BE2C (cell line): ENCODE measurements at regions not wholly inside any gene's neighbourhood (a gene's known extent, or its start where the extent isn't known, plus 50 kb on each side); places are given as distances from the start of the nearest gene placed in this dataset.
"Not testable (repeated sequence)": the region's sequence is repeated elsewhere in the genome, so short reads cannot be mapped to it uniquely, and the experiment has no call there.

Experiments used
- DNase-seq: peaks from one replicate; pipeline ENCODE4 v3.0.0-alpha.2; 2020
- H3K27me3 ChIP-seq: fragments of 250-450 bp; sonication (Bioruptor Pico); 2 replicates; pipeline ENCODE4 v1.5.1; 2020; ENCODE audit warnings: mild to moderate bottlenecking
- H3K36me3 ChIP-seq: fragments of 250-450 bp; sonication (Bioruptor Pico); 2 replicates; pipeline ENCODE4 v1.5.1; 2020; ENCODE audit warnings: mild to moderate bottlenecking
- H3K4me1 ChIP-seq: fragments of 250-450 bp; sonication (Bioruptor Pico); 2 replicates; pipeline ENCODE4 v1.5.1; 2020
- H3K4me3 ChIP-seq: 2 replicates; pipeline ENCODE4 v1.5.1; 2011; ENCODE audit warnings: low read depth, low read length
- H3K9me3 ChIP-seq: fragments of 250-450 bp; sonication (Bioruptor Pico); 2 replicates; pipeline ENCODE4 v1.5.1; 2020
- CTCF ChIP-seq: IDR thresholded peaks from 2 replicates; pipeline ENCODE4 v1.5.1; 2012; ENCODE audit warnings: mild to moderate bottlenecking, low read depth, low read length

GRCh38 chr6:67916399-67916798 lies 718.7 kb upstream of the ADGRB3 start:
- DNase-seq = no peak
- Histone ChIP-seq H3K27me3 (no peaks in the 10 kb centered on the region), H3K4me1 (no peaks in the 10 kb centered on the region), H3K9me3 (peaks cover 2% of the 10 kb centered on the region), H3K36me3 (no peaks in the 10 kb centered on the region), H3K4me3 (no peak overlapping the region)
- no peak for TF ChIP-seq CTCF

- no peaks in the 10 kb centered on the region for H3K27me3 ChIP-seq
- H3K9me3 ChIP-seq = peaks cover 2% of the 10 kb centered on the region
- H3K4me1 ChIP-seq = no peaks in the 10 kb centered on the region
- TF ChIP-seq CTCF = no peak
- H3K36me3 ChIP-seq = no peaks in the 10 kb centered on the region
- DNase-seq = no peak
- no peak overlapping the region for H3K4me3 ChIP-seq
Observed at GRCh38 chr6:67914419-67914818, 720.7 kb upstream of the ADGRB3 start.

GRCh38 chr6:67909354-67909753 lies 725.7 kb upstream of the ADGRB3 start:
- no peak overlapping the region for H3K4me3 ChIP-seq
- no peaks in the 10 kb centered on the region for H3K4me1 ChIP-seq
- no peaks in the 10 kb centered on the region for H3K36me3 ChIP-seq
- no peaks in the 10 kb centered on the region for H3K9me3 ChIP-seq
- no peak for DNase-seq
- no peaks in the 10 kb centered on the region for H3K27me3 ChIP-seq
- no peak for TF ChIP-seq CTCF

GRCh38 chr6:67908379-67908778 lies 726.7 kb upstream of the ADGRB3 start:
- no peaks in the 10 kb centered on the region for H3K27me3 ChIP-seq
- H3K36me3 ChIP-seq = no peaks in the 10 kb centered on the region
- no peak overlapping the region for H3K4me3 ChIP-seq
- no peak for DNase-seq
- no peak for TF ChIP-seq CTCF
- no peaks in the 10 kb centered on the region for H3K9me3 ChIP-seq
- H3K4me1 ChIP-seq = no peaks in the 10 kb centered on the region

GRCh38 chr6:67904735-67905134 lies 730.3 kb upstream of the ADGRB3 start:
- H3K36me3 ChIP-seq, DNase-seq, H3K4me1 ChIP-seq, H3K9me3 ChIP-seq, H3K27me3 ChIP-seq, H3K4me3 ChIP-seq: not testable (repeated sequence)

GRCh38 chr6:67898875-67899274 lies 736.2 kb upstream of the ADGRB3 start:
- no peak for TF ChIP-seq CTCF
- Histone ChIP-seq H3K36me3 (no peaks in the 10 kb centered on the region), H3K4me3 (no peak overlapping the region)

GRCh38 chr6:67897998-67898607 lies 737.0 kb upstream of the ADGRB3 start:
- Histone ChIP-seq H3K4me3 (no peak overlapping the region), H3K9me3 (no peaks in the 10 kb centered on the region), H3K27me3 (no peaks in the 10 kb centered on the region), H3K36me3 (no peaks in the 10 kb centered on the region), H3K4me1 (no peaks in the 10 kb centered on the region; the same call in 1 of the 2 replicates)
- no peak for TF ChIP-seq CTCF
- no peak for DNase-seq

More at GRCh38 chr6:67898875-67899274, 736.2 kb upstream of the ADGRB3 start:
- DNase-seq = no peak
- no peaks in the 10 kb centered on the region; the same call in 1 of the 2 replicates for H3K4me1 ChIP-seq
- no peaks in the 10 kb centered on the region for H3K9me3 ChIP-seq
- no peaks in the 10 kb centered on the region for H3K27me3 ChIP-seq
